ENCODE measurements at regions not wholly inside any gene's neighbourhood (a gene's known extent, or its start where the extent isn't known, plus 50 kb on each side); places are given as distances from the start of the nearest gene placed in this dataset.

GRCh38 chr7:19215412-19215811, 70.2 kb upstream of the FERD3L start:
- intact Hi-C loops (cut with micrococcal nuclease): no loop called here

- intact Hi-C loops (cut with micrococcal nuclease): no loop called here
These were observed 68.5 kb upstream of the FERD3L start for GRCh38 chr7:19213746-19214145.

GRCh38 chr7:19210893-19211413, 65.7 kb upstream of the FERD3L start:
- intact Hi-C loops (cut with micrococcal nuclease): no loop called here

- intact Hi-C loops (cut with micrococcal nuclease): no loop called here
These were observed 64.0 kb upstream of the FERD3L start for GRCh38 chr7:19209166-19209696.

GRCh38 chr7:19206721-19207120, 61.5 kb upstream of the FERD3L start:
- intact Hi-C loops (cut with micrococcal nuclease): no loop called here

- intact Hi-C loops (cut with micrococcal nuclease): no loop called here
These were observed 58.5 kb upstream of the FERD3L start for GRCh38 chr7:19203686-19204085.

- intact Hi-C loops (cut with micrococcal nuclease): no loop called here
These were observed 57.4 kb upstream of the FERD3L start for GRCh38 chr7:19202599-19202998.

Measured in T-helper 1 cell treated with Interleukin-12 subunit alpha and Interleukin-12 subunit beta and Interleukin-4 antibody, amounts not matched to agents 30 ng/mL and 1 ng/mL, for 36 hours (primary cell).